ENCODE measurements at regions not wholly inside any gene's neighbourhood (a gene's known extent, or its start where the extent isn't known, plus 50 kb on each side); places are given as distances from the start of the nearest gene placed in this dataset.

GRCh38 chr2:106694964-106695470 is 190.9 kb downstream of the ST6GAL2 start:
- WGBS, 2 donors (ENCODE audit: low coverage in 1 of 2): 88 to 90% methylated on average over 4 of the region's 4 CpGs
- no peak overlapping the region for H3K27ac ChIP-seq
- no peaks in the 10 kb centered on the region for H3K27me3 ChIP-seq
- ATAC-seq: no peak
- H3K4me1 ChIP-seq: no peaks in the 10 kb centered on the region
- TF ChIP-seq CTCF (IDR thresholded peaks at IDR 0.05): no peak
- TF ChIP-seq POLR2A (IDR thresholded peaks at IDR 0.05): no peak
- TF ChIP-seq EP300 (IDR thresholded peaks at IDR 0.05): no peak
- no peak for TF ChIP-seq POLR2AphosphoS5 (IDR thresholded peaks at IDR 0.05)
- H3K4me3 ChIP-seq: no peak overlapping the region
- no peaks in the 10 kb centered on the region for H3K9me3 ChIP-seq
- H3K36me3 ChIP-seq: no peaks in the 10 kb centered on the region

DNA sequence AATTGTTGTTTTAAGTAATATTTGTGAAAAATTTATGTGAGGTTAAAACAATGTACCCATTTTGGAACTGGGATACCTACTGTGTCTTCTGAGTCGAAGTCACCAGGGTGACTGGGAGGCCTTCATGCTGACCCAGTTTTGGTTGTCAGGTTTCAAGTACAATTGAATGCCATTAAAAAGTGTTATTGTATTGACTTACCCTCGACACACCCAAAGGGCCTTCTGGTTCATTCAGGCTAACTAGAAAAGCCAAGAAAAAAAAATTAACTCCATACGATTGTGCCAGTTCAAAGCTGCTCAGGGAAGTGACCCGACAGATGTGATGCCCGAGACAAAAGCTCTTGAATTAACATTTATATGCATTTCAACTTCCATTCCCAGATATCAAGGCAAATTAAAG is 190.0 kb downstream of the ST6GAL2 start:
- 66 to 68% methylated on average over 4 to 5 of the region's 5 CpGs for WGBS, 2 donors (ENCODE audit: low coverage in 1 of 2)
- ATAC-seq: no peak
- Histone ChIP-seq H3K36me3 (no peaks in the 10 kb centered on the region), H3K9me3 (no peaks in the 10 kb centered on the region), H3K4me3 (no peak overlapping the region), H3K4me1 (no peaks in the 10 kb centered on the region), H3K27ac (no peak overlapping the region), H3K27me3 (no peaks in the 10 kb centered on the region)
- TF ChIP-seq CTCF (IDR thresholded peaks at IDR 0.05) (no peak), POLR2AphosphoS5 (IDR thresholded peaks at IDR 0.05) (no peak), EP300 (IDR thresholded peaks at IDR 0.05) (no peak), POLR2A (IDR thresholded peaks at IDR 0.05) (no peak)

DNA sequence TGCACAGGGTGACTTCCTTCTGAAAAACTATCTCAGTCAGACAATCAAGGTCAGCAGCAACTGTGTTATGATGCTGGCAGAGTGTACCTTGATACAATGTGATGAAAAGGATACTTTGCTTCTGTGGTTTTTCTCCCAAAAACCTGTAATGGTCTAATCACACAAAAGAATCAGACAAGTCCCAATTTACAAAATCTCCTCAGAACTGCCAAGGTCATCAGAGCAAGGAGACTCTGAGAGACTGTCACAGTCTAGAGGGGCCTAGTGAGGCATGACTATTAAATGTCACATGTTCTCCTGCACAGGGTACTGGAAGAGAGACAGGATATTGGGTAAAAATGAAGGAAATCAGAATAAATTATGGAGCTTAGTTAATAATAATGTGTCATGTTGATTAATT is 185.4 kb downstream of the ST6GAL2 start:
- no peak for ATAC-seq
- H3K36me3 ChIP-seq: no peaks in the 10 kb centered on the region
- H3K9me3 ChIP-seq: no peaks in the 10 kb centered on the region
- H3K4me3 ChIP-seq: no peak overlapping the region
- no peaks in the 10 kb centered on the region for H3K27me3 ChIP-seq
- H3K27ac ChIP-seq: no peak overlapping the region
- H3K4me1 ChIP-seq: no peaks in the 10 kb centered on the region
- no peak for TF ChIP-seq CTCF (IDR thresholded peaks at IDR 0.05)
- no peak for TF ChIP-seq POLR2AphosphoS5 (IDR thresholded peaks at IDR 0.05)

- no peak for ATAC-seq
- TF ChIP-seq POLR2A (IDR thresholded peaks at IDR 0.05): no peak
- no peak for TF ChIP-seq CTCF (IDR thresholded peaks at IDR 0.05)
- TF ChIP-seq POLR2AphosphoS5 (IDR thresholded peaks at IDR 0.05): no peak
- no peak for TF ChIP-seq EP300 (IDR thresholded peaks at IDR 0.05)
- Histone ChIP-seq H3K36me3 (no peaks in the 10 kb centered on the region), H3K27me3 (no peaks in the 10 kb centered on the region), H3K4me1 (no peaks in the 10 kb centered on the region), H3K4me3 (no peak overlapping the region), H3K27ac (no peak overlapping the region), H3K9me3 (no peaks in the 10 kb centered on the region)
- 49 to 59% methylated on average over 2 to 3 of the region's 3 CpGs for WGBS, 2 donors (ENCODE audit: low coverage in 1 of 2)
Measured at GRCh38 chr2:106701203-106702022, 184.6 kb downstream of the ST6GAL2 start.

GRCh38 chr2:106703161-106703560 is 182.8 kb downstream of the ST6GAL2 start:
- Histone ChIP-seq H3K36me3 (no peaks in the 10 kb centered on the region), H3K27ac (no peak overlapping the region), H3K27me3 (no peaks in the 10 kb centered on the region), H3K9me3 (no peaks in the 10 kb centered on the region), H3K4me3 (no peak overlapping the region), H3K4me1 (peaks cover 0 to 8% (median 0%) of the 10 kb centered on the region in 3 donors)
- TF ChIP-seq EP300 (IDR thresholded peaks at IDR 0.05) (no peak), POLR2A (IDR thresholded peaks at IDR 0.05) (no peak), POLR2AphosphoS5 (IDR thresholded peaks at IDR 0.05) (no peak), CTCF (IDR thresholded peaks at IDR 0.05) (no peak)
- 89 to 92% methylated on average over 5 to 6 of the region's 6 CpGs for WGBS, 2 donors (ENCODE audit: low coverage in 1 of 2)
- ATAC-seq: no peak

Data from gastroesophageal sphincter (tissue), 4 donors.